Activated CD8-positive, alpha-beta T cell treated with anti-CD3 and anti-CD28 coated beads, Interleukin-2, amount 10 ng/mL, durations not matched to agents 7 days and 5 days (primary cell): ENCODE measurements at regions not wholly inside any gene's neighbourhood (a gene's known extent, or its start where the extent isn't known, plus 50 kb on each side); places are given as distances from the start of the nearest gene placed in this dataset.

ENCODE experiments used
- ATAC-seq: fragments of 150-1000 bp; cut with Tn5 transposase; one replicate; pipeline ENCODE4 v1.10.0; 2021; ENCODE audit warnings: moderate library complexity
- CTCF ChIA-PET: fragments of 350-600 bp; sonication (Branson Sonifier 250); formaldehyde crosslinking; loops from one replicate; lab custom pipeline; 2021; ENCODE audit warnings: antibody characterized with exemption; lab: Charles Lee
- POLR2A ChIA-PET: fragments of 350-600 bp; sonication (Branson Sonifier 250); formaldehyde crosslinking; loops from one replicate; lab custom pipeline; 2021; ENCODE audit warnings: antibody characterized with exemption; lab: Charles Lee
- DNase-seq: peaks from one replicate; pipeline ENCODE4 v3.0.0-alpha.2; 2020
- H3K27ac Mint-ChIP-seq: one replicate; pipeline ENCODE4 v1.8.0; 2021; ENCODE audit warnings: mild to moderate bottlenecking, mixed read lengths
- H3K27me3 Mint-ChIP-seq: one replicate; pipeline ENCODE4 v1.8.0; 2021; ENCODE audit warnings: low read depth, mixed read lengths
- H3K36me3 Mint-ChIP-seq: one replicate; pipeline ENCODE4 v1.8.0; 2021; ENCODE audit warnings: low read depth, mixed read lengths
- H3K4me1 Mint-ChIP-seq: one replicate; pipeline ENCODE4 v1.8.0; 2021; ENCODE audit warnings: low read depth, mixed read lengths
- H3K4me3 Mint-ChIP-seq: one replicate; pipeline ENCODE4 v1.8.0; 2021; ENCODE audit warnings: mild to moderate bottlenecking, mixed read lengths
- H3K9me3 Mint-ChIP-seq: one replicate; pipeline ENCODE4 v1.8.0; 2022; ENCODE audit warnings: mixed read lengths; ENCODE audit not compliant: insufficient read depth

DNA sequence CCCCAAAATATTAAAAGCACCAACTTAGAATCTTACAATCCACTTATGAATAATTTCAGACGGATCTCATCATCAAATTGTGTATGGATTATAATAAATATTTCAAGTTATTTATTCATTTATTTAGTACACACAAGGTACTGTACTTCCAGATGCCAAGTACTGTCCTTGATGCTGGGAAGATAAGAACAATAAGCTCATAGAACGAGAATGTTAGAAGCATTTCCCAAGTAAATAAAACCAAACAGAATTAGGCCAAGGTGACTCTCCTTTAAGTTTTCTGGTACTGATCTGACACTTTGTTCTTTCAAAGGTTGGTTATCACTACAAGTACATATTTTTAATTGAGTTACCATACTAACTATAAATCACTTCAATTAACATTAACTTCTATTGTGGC lies 416.1 kb upstream of the ETAA1 start:
- H3K9me3 Mint-ChIP-seq: no peaks in the 10 kb centered on the region
- no peak overlapping the region for H3K27ac Mint-ChIP-seq
- no peak for DNase-seq
- POLR2A ChIA-PET: no interaction called here
- H3K27me3 Mint-ChIP-seq: no peaks in the 10 kb centered on the region
- no peak overlapping the region for H3K4me3 Mint-ChIP-seq
- CTCF ChIA-PET: no interaction called here
- H3K36me3 Mint-ChIP-seq: no peaks in the 10 kb centered on the region
- no peaks in the 10 kb centered on the region for H3K4me1 Mint-ChIP-seq
- no peak for ATAC-seq

DNA sequence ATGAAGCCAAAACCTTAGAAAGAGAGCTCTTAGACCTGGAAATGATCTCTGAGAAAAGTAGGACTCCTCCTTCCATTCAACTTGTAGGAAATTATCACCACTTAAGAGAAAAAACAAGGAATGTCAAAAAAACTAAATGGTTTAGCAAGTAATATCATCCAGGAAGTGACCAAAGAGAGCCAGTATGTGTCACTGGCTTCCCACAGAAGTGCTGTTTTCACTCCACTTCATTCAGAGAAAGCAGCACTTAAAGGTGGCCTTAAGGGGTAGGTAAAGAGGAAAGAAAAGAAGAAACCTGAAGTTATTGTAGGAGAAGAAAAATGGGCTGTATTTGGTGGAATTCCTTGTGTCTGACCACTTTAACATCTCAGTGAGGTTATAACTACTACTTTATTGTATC lies 414.4 kb upstream of the ETAA1 start:
- no peak overlapping the region for H3K4me3 Mint-ChIP-seq
- ChIA-PET POLR2A (no interaction called here), CTCF (no interaction called here)
- no peaks in the 10 kb centered on the region for H3K36me3 Mint-ChIP-seq
- H3K27ac Mint-ChIP-seq: no peak overlapping the region
- no peak for ATAC-seq
- no peaks in the 10 kb centered on the region for H3K4me1 Mint-ChIP-seq
- no peak for DNase-seq
- H3K27me3 Mint-ChIP-seq: no peaks in the 10 kb centered on the region
- no peaks in the 10 kb centered on the region for H3K9me3 Mint-ChIP-seq

DNA sequence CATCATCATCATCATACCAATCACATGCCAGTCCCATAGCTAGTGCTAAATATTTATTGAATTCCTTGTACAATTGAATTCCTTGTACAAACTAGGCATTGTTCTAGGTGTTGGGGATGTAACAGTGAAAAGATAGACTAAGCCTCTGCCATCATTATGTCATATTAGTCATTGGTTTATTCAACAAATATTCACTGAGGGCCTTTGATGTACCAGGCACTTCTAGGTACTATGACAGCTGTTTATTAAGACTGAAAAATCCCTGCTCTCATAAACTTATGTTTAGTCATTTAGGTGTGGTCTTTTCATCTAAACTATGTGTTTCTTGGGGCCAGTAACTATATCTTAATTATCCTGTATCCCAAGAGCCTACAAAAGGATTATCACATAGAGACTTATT lies 412.3 kb upstream of the ETAA1 start:
- no peak overlapping the region for H3K27ac Mint-ChIP-seq
- H3K4me1 Mint-ChIP-seq: no peaks in the 10 kb centered on the region
- no peaks in the 10 kb centered on the region for H3K9me3 Mint-ChIP-seq
- no peak for DNase-seq
- H3K27me3 Mint-ChIP-seq: no peaks in the 10 kb centered on the region
- ChIA-PET POLR2A (no interaction called here), CTCF (no interaction called here)
- no peak for ATAC-seq
- H3K4me3 Mint-ChIP-seq: no peak overlapping the region
- H3K36me3 Mint-ChIP-seq: no peaks in the 10 kb centered on the region

DNA sequence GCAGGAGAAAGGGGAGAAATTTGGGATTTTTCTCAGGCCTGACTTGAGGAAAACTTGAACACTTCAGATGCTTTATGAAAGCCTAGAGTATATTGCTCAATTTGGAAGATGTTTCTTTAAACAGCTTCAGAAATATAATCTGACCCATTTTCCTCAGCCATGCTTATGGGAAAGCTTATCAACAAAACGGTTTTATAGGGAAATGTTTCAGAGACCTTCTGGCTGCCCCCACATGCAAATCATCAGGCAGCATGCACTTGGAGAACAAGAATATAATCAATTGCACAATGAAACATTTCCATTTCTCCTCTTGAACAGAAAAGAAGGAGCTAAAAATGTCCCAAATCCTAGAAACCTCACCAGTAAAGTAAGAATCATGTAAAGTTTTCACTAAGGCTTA lies 411.2 kb upstream of the ETAA1 start:
- no peaks in the 10 kb centered on the region for H3K36me3 Mint-ChIP-seq
- no peak for DNase-seq
- H3K4me3 Mint-ChIP-seq: no peak overlapping the region
- ATAC-seq: no peak
- no peak overlapping the region for H3K27ac Mint-ChIP-seq
- no peaks in the 10 kb centered on the region for H3K27me3 Mint-ChIP-seq
- ChIA-PET POLR2A (no interaction called here), CTCF (no interaction called here)
- H3K4me1 Mint-ChIP-seq: no peaks in the 10 kb centered on the region
- H3K9me3 Mint-ChIP-seq: no peaks in the 10 kb centered on the region

DNA sequence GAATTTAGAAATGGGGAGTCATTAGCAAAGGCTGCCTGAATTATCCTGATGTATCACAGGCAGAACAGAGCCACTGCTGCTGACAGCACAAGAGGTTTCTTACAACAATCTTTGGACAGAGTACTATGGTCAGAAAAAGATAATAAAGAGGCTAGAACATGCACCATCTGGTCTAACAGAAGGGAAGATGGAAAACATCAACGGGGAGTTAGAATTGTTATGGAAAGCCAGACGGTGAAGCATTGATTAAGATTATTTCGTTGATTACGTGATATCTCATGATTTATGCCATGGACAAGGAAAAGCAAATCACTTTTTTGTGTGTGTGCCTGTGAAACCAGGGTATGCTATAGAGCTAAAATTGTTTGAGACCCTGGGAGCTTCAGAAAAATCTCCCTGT lies 409.4 kb upstream of the ETAA1 start:
- DNase-seq (no peak), ATAC-seq (no peak)
- Mint-ChIP-seq H3K27ac (no peak overlapping the region), H3K4me1 (no peaks in the 10 kb centered on the region), H3K9me3 (no peaks in the 10 kb centered on the region), H3K4me3 (no peak overlapping the region), H3K36me3 (no peaks in the 10 kb centered on the region), H3K27me3 (no peaks in the 10 kb centered on the region)
- ChIA-PET CTCF (no interaction called here), POLR2A (no interaction called here)

DNA sequence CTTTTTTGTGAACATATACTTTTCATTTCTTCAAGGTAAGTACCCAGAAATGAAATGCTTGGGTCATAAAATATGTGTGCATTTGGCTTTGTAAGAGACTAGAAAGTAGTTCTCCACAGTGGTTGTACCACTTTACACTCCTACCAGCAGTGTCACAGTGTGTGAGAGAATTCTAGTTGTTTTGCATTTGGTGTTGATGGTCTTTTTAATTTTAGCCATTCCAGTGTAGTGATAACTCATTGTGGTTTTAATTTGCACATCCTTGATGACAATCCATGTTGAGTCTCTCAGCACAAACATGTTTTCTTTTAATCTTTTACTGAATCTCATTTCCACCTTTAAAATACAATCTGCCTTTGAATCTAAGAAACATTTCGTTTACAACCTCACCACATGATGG lies 402.5 kb upstream of the ETAA1 start:
- ChIA-PET CTCF (no interaction called here), POLR2A (no interaction called here)
- ATAC-seq (no peak), DNase-seq (no peak)
- H3K27ac Mint-ChIP-seq: no peak overlapping the region
- H3K36me3 Mint-ChIP-seq: no peaks in the 10 kb centered on the region
- H3K4me3 Mint-ChIP-seq: no peak overlapping the region
- no peaks in the 10 kb centered on the region for H3K4me1 Mint-ChIP-seq
- H3K27me3 Mint-ChIP-seq: no peaks in the 10 kb centered on the region
- peaks cover 4% of the 10 kb centered on the region for H3K9me3 Mint-ChIP-seq

DNA sequence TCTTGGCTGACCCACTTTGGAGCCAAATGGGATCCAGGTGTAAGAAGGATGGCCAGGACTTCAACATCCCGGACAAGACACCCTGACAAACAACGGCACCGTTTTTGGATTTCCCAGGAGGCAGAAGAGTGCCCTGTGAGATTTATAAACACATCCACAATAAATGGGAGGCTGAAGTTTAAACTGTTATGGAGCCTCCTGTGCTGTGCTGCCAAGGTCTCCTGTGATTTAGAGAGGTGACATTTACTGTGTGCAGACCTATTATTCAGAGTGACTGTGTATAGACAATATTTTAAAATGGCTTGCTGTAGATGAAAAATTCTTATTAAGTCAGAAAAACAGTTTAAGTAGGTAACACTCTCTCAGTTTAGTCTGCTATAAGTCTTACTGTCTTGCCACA lies 401.5 kb upstream of the ETAA1 start:
- ATAC-seq: no peak
- Mint-ChIP-seq H3K4me1 (no peaks in the 10 kb centered on the region), H3K9me3 (peaks cover 4% of the 10 kb centered on the region), H3K27me3 (no peaks in the 10 kb centered on the region), H3K36me3 (no peaks in the 10 kb centered on the region), H3K27ac (no peak overlapping the region), H3K4me3 (no peak overlapping the region)
- ChIA-PET CTCF (no interaction called here), POLR2A (no interaction called here)
- DNase-seq: no peak

DNA sequence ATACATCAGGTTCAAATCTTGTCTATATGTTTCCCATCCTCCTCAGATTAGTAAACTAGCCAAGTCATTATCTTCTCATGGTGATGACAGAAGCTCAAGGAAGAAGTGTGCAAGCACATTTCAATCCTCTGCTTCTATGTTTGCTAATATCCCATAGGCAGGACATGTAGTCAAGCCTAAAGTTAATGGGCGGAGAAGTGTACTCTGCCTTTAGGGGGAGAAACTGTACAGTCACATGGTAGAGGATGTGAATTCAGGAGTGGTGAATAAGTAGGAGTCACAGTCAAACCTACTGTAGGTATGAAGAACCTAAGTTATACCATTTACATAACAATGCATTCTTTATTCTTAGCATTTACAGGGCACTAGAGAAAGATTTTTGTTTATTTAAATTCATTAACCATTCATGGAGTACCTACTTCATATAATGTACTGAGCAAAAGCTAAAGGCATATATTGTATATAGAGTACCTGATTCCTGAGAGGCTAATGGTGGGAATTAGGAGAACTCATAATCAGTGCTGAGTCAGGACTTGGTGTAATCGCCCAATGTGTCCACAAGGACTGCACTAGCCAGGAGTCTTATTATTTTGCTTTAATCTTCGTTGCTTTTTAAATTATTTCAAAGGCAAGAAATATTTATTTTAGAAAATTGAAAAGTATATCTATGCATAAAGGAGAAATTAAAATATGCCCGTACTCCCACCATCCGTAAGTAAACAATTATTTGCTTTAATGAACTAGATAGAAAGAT lies 394.3 kb upstream of the ETAA1 start:
- H3K9me3 Mint-ChIP-seq: no peaks in the 10 kb centered on the region
- no peak for DNase-seq
- no peak overlapping the region for H3K27ac Mint-ChIP-seq
- H3K4me3 Mint-ChIP-seq: no peak overlapping the region
- ChIA-PET POLR2A (no interaction called here), CTCF (no interaction called here)
- H3K4me1 Mint-ChIP-seq: no peaks in the 10 kb centered on the region
- ATAC-seq: no peak
- no peaks in the 10 kb centered on the region for H3K36me3 Mint-ChIP-seq
- no peaks in the 10 kb centered on the region for H3K27me3 Mint-ChIP-seq

DNA sequence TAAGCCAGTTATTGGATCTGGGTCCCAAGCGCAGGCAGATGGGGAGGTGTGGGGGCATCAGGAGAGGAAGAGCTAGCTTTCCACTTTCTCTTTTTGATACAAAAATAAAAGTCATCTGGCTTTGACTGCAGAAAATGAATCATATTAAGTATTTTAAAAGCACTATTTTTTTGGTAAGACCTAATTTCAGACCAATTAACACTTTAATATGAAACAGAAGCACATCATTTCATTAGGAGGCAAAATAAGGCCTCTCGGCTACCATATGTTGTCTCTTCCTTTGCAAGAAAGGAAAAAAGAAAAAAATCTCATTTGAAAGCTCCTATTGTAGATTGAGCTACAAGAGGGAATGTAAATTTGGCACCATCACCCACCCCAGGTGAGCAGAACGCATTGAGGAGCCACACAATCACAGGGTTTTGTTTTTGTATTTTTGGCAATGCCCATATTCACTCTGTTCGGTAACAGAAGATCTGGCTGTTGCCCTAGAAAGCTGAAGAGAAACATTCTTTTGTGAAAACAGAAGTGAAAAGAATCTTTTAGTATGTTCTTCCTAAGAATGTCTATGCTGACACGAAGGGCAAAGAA lies 390.7 kb upstream of the ETAA1 start:
- Mint-ChIP-seq H3K27me3 (no peaks in the 10 kb centered on the region), H3K27ac (no peak overlapping the region), H3K4me3 (no peak overlapping the region), H3K36me3 (no peaks in the 10 kb centered on the region), H3K9me3 (no peaks in the 10 kb centered on the region), H3K4me1 (no peaks in the 10 kb centered on the region)
- ChIA-PET CTCF (no interaction called here), POLR2A (no interaction called here)
- DNase-seq (no peak), ATAC-seq (no peak)

DNA sequence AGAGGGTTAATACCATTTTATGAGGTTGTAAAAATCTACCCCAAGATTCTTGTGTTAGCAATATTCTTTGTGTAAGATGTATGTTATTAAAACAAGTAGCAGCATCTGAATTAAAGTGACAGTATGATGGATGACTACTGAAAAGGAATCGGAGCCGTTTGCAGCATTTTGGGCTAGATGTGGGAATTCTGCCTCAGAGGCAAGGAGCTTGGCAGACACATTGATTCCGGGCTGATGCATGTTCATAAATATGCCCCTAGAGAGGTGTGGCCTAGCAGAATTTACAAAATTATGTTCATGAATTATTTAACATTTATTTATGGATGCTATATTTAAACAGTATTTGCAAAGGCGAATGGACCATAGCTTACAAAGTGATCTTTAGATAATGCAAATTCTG lies 389.0 kb upstream of the ETAA1 start:
- Mint-ChIP-seq H3K4me1 (no peaks in the 10 kb centered on the region), H3K27ac (no peak overlapping the region), H3K36me3 (no peaks in the 10 kb centered on the region), H3K9me3 (no peaks in the 10 kb centered on the region), H3K4me3 (no peak overlapping the region), H3K27me3 (no peaks in the 10 kb centered on the region)
- no peak for ATAC-seq
- CTCF ChIA-PET: no interaction called here
- POLR2A ChIA-PET: no interaction called here
- DNase-seq: no peak

DNA sequence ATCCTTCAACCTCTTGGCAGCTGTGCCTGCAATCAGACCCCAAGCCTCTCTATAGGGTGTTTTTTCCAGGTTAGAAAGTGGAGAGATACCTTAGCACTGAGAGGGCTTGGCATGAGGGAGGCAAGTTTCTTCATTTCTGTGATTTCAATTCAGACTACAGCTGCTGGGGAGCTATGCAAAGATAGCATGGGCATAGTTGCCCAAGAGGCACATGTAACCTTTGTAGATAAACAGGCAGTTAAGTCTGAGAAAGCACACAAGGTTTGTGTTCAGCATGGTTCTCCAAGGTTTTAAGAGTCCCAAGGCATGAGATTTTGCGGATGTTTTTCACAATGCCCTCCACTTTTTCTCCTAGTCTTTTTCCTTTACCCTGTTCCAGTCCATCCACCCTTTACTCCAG lies 385.0 kb upstream of the ETAA1 start:
- Mint-ChIP-seq H3K9me3 (no peaks in the 10 kb centered on the region), H3K4me1 (no peaks in the 10 kb centered on the region), H3K27ac (no peak overlapping the region), H3K36me3 (no peaks in the 10 kb centered on the region), H3K4me3 (no peak overlapping the region), H3K27me3 (no peaks in the 10 kb centered on the region)
- ChIA-PET POLR2A (no interaction called here), CTCF (no interaction called here)
- no peak for ATAC-seq
- DNase-seq: no peak

DNA sequence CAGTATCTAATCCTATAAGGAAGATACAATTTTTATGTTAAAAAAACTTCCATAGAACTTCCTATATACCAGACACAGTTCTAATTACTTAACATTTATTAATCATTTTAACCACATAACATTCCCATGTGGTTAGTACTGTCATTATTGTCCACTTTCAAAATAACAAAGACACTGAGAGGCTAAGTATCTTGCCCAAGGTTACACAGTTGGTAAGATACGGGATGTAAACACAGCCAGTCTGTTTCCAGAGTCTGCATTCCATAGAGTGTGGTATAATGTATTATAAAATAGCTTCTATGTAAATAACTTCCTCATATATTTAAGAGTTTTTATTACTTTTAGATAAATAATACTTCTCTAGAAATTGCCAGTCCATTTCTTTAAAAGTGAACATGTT lies 383.3 kb upstream of the ETAA1 start:
- H3K4me1 Mint-ChIP-seq: no peaks in the 10 kb centered on the region
- CTCF ChIA-PET: no interaction called here
- DNase-seq (no peak), ATAC-seq (no peak)
- no peaks in the 10 kb centered on the region for H3K27me3 Mint-ChIP-seq
- no peaks in the 10 kb centered on the region for H3K9me3 Mint-ChIP-seq
- no peaks in the 10 kb centered on the region for H3K36me3 Mint-ChIP-seq
- H3K4me3 Mint-ChIP-seq: no peak overlapping the region
- POLR2A ChIA-PET: no interaction called here
- no peak overlapping the region for H3K27ac Mint-ChIP-seq

DNA sequence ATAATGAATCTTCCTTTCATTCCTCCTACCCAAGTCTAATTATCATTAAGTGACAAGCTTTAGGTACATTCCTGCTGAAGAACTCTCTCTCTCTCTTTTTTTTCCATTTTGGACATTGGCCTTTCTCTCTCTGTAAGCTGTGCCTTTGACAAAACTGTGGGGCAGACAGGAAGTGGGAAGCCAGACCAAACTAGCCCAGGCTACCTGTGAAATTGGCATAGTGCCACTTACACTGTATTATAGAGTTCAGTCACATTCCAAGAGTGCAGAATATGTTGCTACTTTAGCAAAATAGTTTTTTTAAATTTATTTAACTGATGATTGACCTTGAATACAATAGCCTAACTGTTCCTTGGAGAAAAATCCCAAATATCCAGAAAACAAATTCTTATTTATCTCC lies 381.5 kb upstream of the ETAA1 start:
- Mint-ChIP-seq H3K27ac (no peak overlapping the region), H3K27me3 (no peaks in the 10 kb centered on the region), H3K36me3 (no peaks in the 10 kb centered on the region), H3K4me3 (no peak overlapping the region), H3K4me1 (no peaks in the 10 kb centered on the region), H3K9me3 (peaks cover 4% of the 10 kb centered on the region)
- ATAC-seq: no peak
- CTCF ChIA-PET: no interaction called here
- no peak for DNase-seq
- POLR2A ChIA-PET: no interaction called here
